GM13976 (cell line): ENCODE measurements at regions not wholly inside any gene's neighbourhood (a gene's known extent, or its start where the extent isn't known, plus 50 kb on each side); places are given as distances from the start of the nearest gene placed in this dataset.

Experiments
- DNase-seq: peaks from one replicate; pipeline ENCODE4 v3.0.0; 2012; ENCODE audit warnings: low spot score
- in situ Hi-C: fragments of 300-500 bp; cut with MboI; formaldehyde crosslinking; loops from one replicate; pipeline ENCODE4 v1.12.0; 2022; ENCODE audit warnings: low sequenced_read_pairs, mixed read lengths, inconsistent platforms; ENCODE audit not compliant: unreplicated experiment
- TF ChIP-seq, protein P1 (sequence below): IDR thresholded peaks from 2 replicates; pipeline ENCODE4 v1.5.1; 2012; ENCODE audit warnings: borderline replicate concordance, mild to moderate bottlenecking; ENCODE audit not compliant: insufficient read depth; ENCODE audit errors: extremely low read depth, missing control alignments, control extremely low read depth

GRCh38 chr5:143558048-143558447 lies 154.6 kb upstream of the NR3C1 start:
- TF ChIP-seq, protein P1, sequence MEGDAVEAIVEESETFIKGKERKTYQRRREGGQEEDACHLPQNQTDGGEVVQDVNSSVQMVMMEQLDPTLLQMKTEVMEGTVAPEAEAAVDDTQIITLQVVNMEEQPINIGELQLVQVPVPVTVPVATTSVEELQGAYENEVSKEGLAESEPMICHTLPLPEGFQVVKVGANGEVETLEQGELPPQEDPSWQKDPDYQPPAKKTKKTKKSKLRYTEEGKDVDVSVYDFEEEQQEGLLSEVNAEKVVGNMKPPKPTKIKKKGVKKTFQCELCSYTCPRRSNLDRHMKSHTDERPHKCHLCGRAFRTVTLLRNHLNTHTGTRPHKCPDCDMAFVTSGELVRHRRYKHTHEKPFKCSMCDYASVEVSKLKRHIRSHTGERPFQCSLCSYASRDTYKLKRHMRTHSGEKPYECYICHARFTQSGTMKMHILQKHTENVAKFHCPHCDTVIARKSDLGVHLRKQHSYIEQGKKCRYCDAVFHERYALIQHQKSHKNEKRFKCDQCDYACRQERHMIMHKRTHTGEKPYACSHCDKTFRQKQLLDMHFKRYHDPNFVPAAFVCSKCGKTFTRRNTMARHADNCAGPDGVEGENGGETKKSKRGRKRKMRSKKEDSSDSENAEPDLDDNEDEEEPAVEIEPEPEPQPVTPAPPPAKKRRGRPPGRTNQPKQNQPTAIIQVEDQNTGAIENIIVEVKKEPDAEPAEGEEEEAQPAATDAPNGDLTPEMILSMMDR: no peak
- DNase-seq: no peak
- in situ Hi-C loops: no loop called here

DNA sequence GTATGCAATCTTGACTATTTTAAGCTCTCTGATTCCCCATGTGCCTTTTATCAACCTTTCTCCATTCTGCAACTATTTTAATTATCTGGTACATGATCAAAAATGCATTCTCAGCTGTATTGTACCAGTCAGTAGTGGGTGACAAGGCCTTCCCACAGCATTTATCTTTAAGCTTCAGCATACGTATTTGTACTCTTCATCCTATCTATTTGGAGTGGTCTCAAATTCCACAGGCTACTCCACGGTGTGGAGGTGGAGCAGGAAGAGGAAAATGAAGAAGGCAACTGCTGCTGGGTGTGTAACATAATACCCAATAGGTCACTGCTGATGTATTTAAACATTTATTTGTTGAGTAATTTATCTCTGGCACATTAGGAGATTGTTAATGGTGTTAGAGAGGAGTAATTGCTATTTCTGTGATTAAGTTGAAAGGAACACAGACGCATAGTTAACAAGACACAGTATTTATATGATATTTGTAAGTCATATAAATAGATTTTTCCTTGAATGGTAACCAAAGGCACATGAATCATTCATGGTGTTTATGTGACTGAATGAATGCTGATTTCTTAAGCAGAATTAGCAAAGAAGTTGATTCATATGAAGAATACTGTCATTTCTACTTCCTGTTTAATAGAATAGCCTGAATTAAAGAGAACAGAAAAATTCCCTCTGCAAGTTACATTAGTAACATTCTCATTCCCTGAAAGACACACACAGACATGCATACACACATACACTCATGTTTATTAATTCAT lies 153.8 kb upstream of the NR3C1 start:
- peak; percentile 27 for DNase-seq
- TF ChIP-seq, protein P1: no peak
- in situ Hi-C loops: no loop called here

- in situ Hi-C loops: no loop called here
- DNase-seq: no peak
- TF ChIP-seq, protein P1: no peak
These were observed 151.5 kb upstream of the NR3C1 start for GRCh38 chr5:143554918-143555477.

DNA sequence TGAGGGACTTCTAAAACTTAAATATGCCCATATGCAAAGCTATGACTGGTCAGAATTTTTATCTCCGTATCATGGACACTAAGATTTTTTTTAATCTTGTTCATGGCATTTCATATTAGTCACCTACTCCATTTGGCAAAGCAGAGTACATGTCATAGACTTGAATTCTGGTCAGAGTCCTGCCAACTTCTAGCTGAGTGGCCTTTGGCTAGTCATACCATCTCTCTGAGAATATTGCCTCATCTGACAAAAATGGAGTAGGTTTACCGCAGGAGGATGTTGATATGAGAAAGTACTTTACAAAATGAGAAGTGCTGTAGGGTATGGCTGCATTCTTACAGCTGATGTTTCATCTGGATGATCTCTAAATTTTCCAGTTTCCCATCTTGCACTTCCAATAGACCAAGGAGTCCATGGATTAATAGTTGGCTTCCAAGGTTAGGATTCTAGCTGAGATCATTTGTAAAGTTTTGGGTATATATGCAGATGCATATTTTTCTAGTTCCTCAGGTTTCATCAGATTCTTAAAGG lies 150.8 kb upstream of the NR3C1 start:
- TF ChIP-seq, protein P1: no peak
- DNase-seq: no peak
- in situ Hi-C loops: no loop called here

GRCh38 chr5:143552680-143553079 lies 149.2 kb upstream of the NR3C1 start:
- in situ Hi-C loops: no loop called here
- DNase-seq: no peak
- TF ChIP-seq, protein P1: no peak

- DNase-seq: no peak
- TF ChIP-seq, protein P1: no peak
- in situ Hi-C loops: no loop called here
These were observed 148.3 kb upstream of the NR3C1 start for GRCh38 chr5:143551820-143552251.
